A673 (cell line): ENCODE measurements at regions not wholly inside any gene's neighbourhood (a gene's known extent, or its start where the extent isn't known, plus 50 kb on each side); places are given as distances from the start of the nearest gene placed in this dataset.

Source experiments
- BruUV-seq: library from RNA; stranded (reverse); fragments of 400-500 nt; replicated peaks from 2 replicates; lab custom pipeline; 2021; lab: Mats Ljungman, UMichigan
- CTCF ChIA-PET: fragments of 300-600 bp; sonication (Branson Sonifier 250); formaldehyde crosslinking; loops from one replicate; lab custom pipeline; 2022; ENCODE audit warnings: antibody characterized with exemption; lab: Charles Lee
- POLR2A ChIA-PET: fragments of 300-600 bp; sonication (Branson Sonifier 250); formaldehyde crosslinking; loops from one replicate; lab custom pipeline; 2022; ENCODE audit warnings: antibody characterized with exemption; ENCODE audit not compliant: low non-redundant PET; lab: Charles Lee
- DNase-seq: peaks from one replicate; pipeline ENCODE4 v3.0.0-alpha.2; 2015; ENCODE audit warnings: low spot score
- H3K27ac ChIP-seq: fragments of 200-600 bp; sonication (generic); 2 replicates; pipeline ENCODE4 v1.5.1; 2016; ENCODE audit warnings: mixed run types, low read depth, mild to moderate bottlenecking, mixed read lengths, antibody characterized with exemption, low read length; ENCODE audit not compliant: poor library complexity, severe bottlenecking
- H3K27me3 ChIP-seq: fragments of 200-600 bp; sonication (generic); replicated peaks from 2 replicates; pipeline ENCODE4 v1.6.1; 2017; ENCODE audit warnings: mixed run types, low read depth, mild to moderate bottlenecking, mixed read lengths, antibody characterized with exemption, low read length; ENCODE audit not compliant: insufficient read depth, poor library complexity
- H3K36me3 ChIP-seq: fragments of 200-600 bp; sonication (generic); 2 replicates; pipeline ENCODE4 v1.6.1; 2016; ENCODE audit warnings: mixed run types, mild to moderate bottlenecking, mixed read lengths, antibody characterized with exemption, low read length; ENCODE audit not compliant: insufficient read depth, poor library complexity, severe bottlenecking
- H3K4me1 ChIP-seq: fragments of 200-600 bp; sonication (generic); 2 replicates; pipeline ENCODE4 v1.6.1; 2017; ENCODE audit warnings: mixed run types, mild to moderate bottlenecking, mixed read lengths, antibody characterized with exemption, low read length; ENCODE audit not compliant: insufficient read depth, poor library complexity, severe bottlenecking
- H3K4me3 ChIP-seq: fragments of 200-600 bp; sonication (generic); 2 replicates; pipeline ENCODE4 v1.5.1; 2016; ENCODE audit warnings: low read depth, mixed run types, mild to moderate bottlenecking, mixed read lengths, low read length; ENCODE audit not compliant: poor library complexity, severe bottlenecking
- H3K9me3 ChIP-seq: fragments of 200-600 bp; sonication (generic); 2 replicates; pipeline ENCODE4 v1.6.1; 2016; ENCODE audit warnings: mixed run types, low read depth, mild to moderate bottlenecking, mixed read lengths, antibody characterized with exemption, low read length; ENCODE audit not compliant: poor library complexity, severe bottlenecking
- EZH2 ChIP-seq: fragments of 200-600 bp; sonication (generic); IDR thresholded peaks from 2 replicates; pipeline ENCODE4 v1.6.1; 2017; ENCODE audit warnings: borderline replicate concordance, low read depth, mild to moderate bottlenecking, mixed read lengths, antibody characterized with exemption, low read length; ENCODE audit not compliant: poor library complexity, severe bottlenecking
- intact Hi-C: fragments of 100-400 bp; cut with micrococcal nuclease; formaldehyde crosslinking; loops from one replicate; pipeline ENCODE4 v1.10.0; 2022; ENCODE audit not compliant: unreplicated experiment
- TF ChIP-seq, protein P1 (sequence below): fragments of 300-800, 200-600 bp; sonication (generic); conservative IDR thresholded peaks from 2 replicates; pipeline ENCODE4 v1.5.1; 2017; ENCODE audit warnings: low read depth, mild to moderate bottlenecking, antibody characterized with exemption, low read length, moderate library complexity, mixed read lengths

- no TSS peak for BruUV-seq
- ChIA-PET CTCF (interaction anchor here (0.6 to 1.0 kb wide), 12 partner anchors 9 to 1259 kb away, joined by 3 to 8 read pairs (median 4); no protein-coding TSS in a partner anchor), POLR2A (no interaction called here)
- Histone ChIP-seq H3K27me3 (peaks cover 18% of the 10 kb centered on the region), H3K36me3 (no peaks in the 10 kb centered on the region), H3K4me1 (no peaks in the 10 kb centered on the region), H3K4me3 (no peak overlapping the region), H3K9me3 (no peaks in the 10 kb centered on the region), H3K27ac (no peak overlapping the region)
- DNase-seq: peak; percentile 63
- no peak for TF ChIP-seq EZH2
- TF ChIP-seq, protein P1, sequence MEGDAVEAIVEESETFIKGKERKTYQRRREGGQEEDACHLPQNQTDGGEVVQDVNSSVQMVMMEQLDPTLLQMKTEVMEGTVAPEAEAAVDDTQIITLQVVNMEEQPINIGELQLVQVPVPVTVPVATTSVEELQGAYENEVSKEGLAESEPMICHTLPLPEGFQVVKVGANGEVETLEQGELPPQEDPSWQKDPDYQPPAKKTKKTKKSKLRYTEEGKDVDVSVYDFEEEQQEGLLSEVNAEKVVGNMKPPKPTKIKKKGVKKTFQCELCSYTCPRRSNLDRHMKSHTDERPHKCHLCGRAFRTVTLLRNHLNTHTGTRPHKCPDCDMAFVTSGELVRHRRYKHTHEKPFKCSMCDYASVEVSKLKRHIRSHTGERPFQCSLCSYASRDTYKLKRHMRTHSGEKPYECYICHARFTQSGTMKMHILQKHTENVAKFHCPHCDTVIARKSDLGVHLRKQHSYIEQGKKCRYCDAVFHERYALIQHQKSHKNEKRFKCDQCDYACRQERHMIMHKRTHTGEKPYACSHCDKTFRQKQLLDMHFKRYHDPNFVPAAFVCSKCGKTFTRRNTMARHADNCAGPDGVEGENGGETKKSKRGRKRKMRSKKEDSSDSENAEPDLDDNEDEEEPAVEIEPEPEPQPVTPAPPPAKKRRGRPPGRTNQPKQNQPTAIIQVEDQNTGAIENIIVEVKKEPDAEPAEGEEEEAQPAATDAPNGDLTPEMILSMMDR: peak; percentile 83
- intact Hi-C loops: loop anchor here (5.0 kb wide), 1 partner anchor 290 kb away; no protein-coding TSS in a partner anchor
Observed at GRCh38 chr2:174697255-174697654, 67.0 kb downstream of the CHRNA1 start.

DNA sequence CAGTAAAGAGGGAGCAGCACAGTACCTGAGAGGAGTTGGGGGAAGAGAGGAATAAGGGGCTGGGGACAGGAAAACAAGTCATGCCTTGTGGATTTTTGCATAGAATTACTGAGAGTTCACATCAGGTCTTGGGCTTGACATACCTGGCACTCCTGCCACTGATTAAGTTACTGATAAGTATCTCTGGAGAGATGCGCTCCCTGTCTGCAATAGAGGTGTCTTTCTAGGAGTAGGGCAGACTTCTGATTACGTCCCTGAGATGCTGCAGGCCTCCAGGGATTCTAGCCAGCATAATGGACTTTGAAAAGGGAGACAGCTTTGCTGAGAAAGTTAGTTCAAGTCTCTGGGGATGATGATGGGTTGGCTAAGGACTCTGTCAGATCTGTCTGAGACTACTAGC lies 69.4 kb downstream of the CHRNA1 start:
- Histone ChIP-seq H3K27ac (no peak overlapping the region), H3K9me3 (no peaks in the 10 kb centered on the region), H3K4me1 (no peaks in the 10 kb centered on the region), H3K36me3 (no peaks in the 10 kb centered on the region), H3K27me3 (peaks cover 18% of the 10 kb centered on the region), H3K4me3 (no peak overlapping the region)
- TF ChIP-seq EZH2: no peak
- TF ChIP-seq, protein P1: no peak
- ChIA-PET CTCF (interaction anchor here (0.5 kb wide), 1 partner anchor 298 kb away, joined by 5 read pairs; no protein-coding TSS in a partner anchor), POLR2A (no interaction called here)
- DNase-seq: no peak
- intact Hi-C loops: loop anchor here (5.0 kb wide), 1 partner anchor 292 kb away; no protein-coding TSS in a partner anchor
- BruUV-seq: no TSS peak

- Histone ChIP-seq H3K36me3 (no peaks in the 10 kb centered on the region), H3K27me3 (peaks cover 18% of the 10 kb centered on the region), H3K4me1 (no peaks in the 10 kb centered on the region), H3K4me3 (no peak overlapping the region), H3K27ac (no peak overlapping the region), H3K9me3 (no peaks in the 10 kb centered on the region)
- TF ChIP-seq, protein P1: no peak
- no peak for TF ChIP-seq EZH2
- ChIA-PET CTCF (interaction anchor here (0.5 kb wide), 1 partner anchor 299 kb away, joined by 5 read pairs; no protein-coding TSS in a partner anchor), POLR2A (no interaction called here)
- DNase-seq: no peak
- intact Hi-C loops: no loop called here
- BruUV-seq: no TSS peak
Observed at GRCh38 chr2:174694196-174694878, 69.9 kb downstream of the CHRNA1 start.
